Limb (tissue), 2 donors: ENCODE measurements at regions not wholly inside any gene's neighbourhood (a gene's known extent, or its start where the extent isn't known, plus 50 kb on each side); places are given as distances from the start of the nearest gene placed in this dataset.

Experiments used
- DNase-seq, 2 donors: peaks; one replicate each; pipeline ENCODE4 v3.0.0-alpha.2; 2016; ENCODE audit errors: extremely low spot score in 2 of 2

- DNase-seq, result no peak
Observed at GRCh38 chr4:104942990-104943743, 203.5 kb upstream of the TET2 start.

GRCh38 chr4:104944596-104944995, 202.1 kb upstream of the TET2 start:
- no peak for DNase-seq

- no peak for DNase-seq
Observed at GRCh38 chr4:104964410-104965175, 182.1 kb upstream of the TET2 start.

- no peak for DNase-seq
Observed at GRCh38 chr4:104966349-104967033, 180.2 kb upstream of the TET2 start.

GRCh38 chr4:104967034-104967401, 179.7 kb upstream of the TET2 start:
- DNase-seq, result no peak

GRCh38 chr4:104969394-104970082, 177.1 kb upstream of the TET2 start:
- DNase-seq, result no peak

- no peak for DNase-seq
Observed at GRCh38 chr4:104971462-104971861, 175.2 kb upstream of the TET2 start.

- no peak for DNase-seq
Observed at GRCh38 chr4:104973708-104974107, 173.0 kb upstream of the TET2 start.

- DNase-seq, result no peak
Observed at GRCh38 chr4:104975617-104976016, 171.1 kb upstream of the TET2 start.

- DNase-seq, result no peak
Observed at GRCh38 chr4:104976262-104976661, 170.4 kb upstream of the TET2 start.

- DNase-seq, result no peak
Observed at GRCh38 chr4:104979083-104979760, 167.5 kb upstream of the TET2 start.

- DNase-seq, result no peak
Observed at GRCh38 chr4:104983615-104984179, 163.0 kb upstream of the TET2 start.

GRCh38 chr4:104986306-104986705, 160.4 kb upstream of the TET2 start:
- DNase-seq, result no peak

GRCh38 chr4:104989371-104989770, 157.3 kb upstream of the TET2 start:
- peak in 1 of 2 donors; percentile 78 for DNase-seq

GRCh38 chr4:105002278-105002677, 144.4 kb upstream of the TET2 start:
- no peak for DNase-seq

GRCh38 chr4:105014234-105014633, 132.4 kb upstream of the TET2 start:
- no peak for DNase-seq

GRCh38 chr4:105014635-105015034, 132.0 kb upstream of the TET2 start:
- no peak for DNase-seq

- no peak for DNase-seq
Observed at GRCh38 chr4:105015750-105016149, 130.9 kb upstream of the TET2 start.

GRCh38 chr4:105022811-105023667, 123.6 kb upstream of the TET2 start:
- no peak for DNase-seq

- no peak for DNase-seq
Observed at GRCh38 chr4:105023668-105024055, 123.0 kb upstream of the TET2 start.
